HG03460 (cell line): ENCODE measurements at regions not wholly inside any gene's neighbourhood (a gene's known extent, or its start where the extent isn't known, plus 50 kb on each side); places are given as distances from the start of the nearest gene placed in this dataset.

ENCODE experiments used
- ATAC-seq: cut with Tn5 transposase; IDR thresholded peaks from one replicate; pipeline ENCODE4 v1.9.1; 2021; ENCODE audit not compliant: unreplicated experiment

DNA sequence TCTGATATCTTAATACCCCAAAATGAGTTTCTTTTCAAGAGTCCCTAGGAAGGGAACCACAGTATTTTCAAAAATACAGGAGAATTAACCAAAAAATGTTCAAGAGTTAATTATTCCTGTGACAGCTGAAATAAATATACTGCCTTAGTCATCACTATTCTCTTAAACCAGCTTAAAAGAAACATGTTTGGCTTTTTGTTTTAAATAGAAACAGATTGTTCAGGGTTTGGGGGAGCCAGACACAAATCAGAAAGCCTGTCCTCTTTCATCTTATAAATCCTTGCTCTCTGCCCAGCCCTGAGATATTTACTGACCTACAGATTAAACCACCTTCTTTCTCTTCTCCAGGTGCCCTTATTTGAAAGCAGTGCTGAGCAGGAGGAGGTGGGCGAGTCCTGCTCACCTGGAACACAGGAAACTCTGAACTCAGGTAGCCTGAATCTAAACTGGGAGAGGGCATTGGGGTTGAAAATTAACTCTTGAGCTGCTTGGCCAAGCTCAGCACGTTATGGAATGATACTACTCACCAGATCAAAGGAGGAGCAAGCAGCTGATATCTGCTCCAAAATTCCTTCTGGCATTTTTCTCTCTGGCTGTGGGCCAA, 84.1 kb upstream of the SPRED1 start:
- ATAC-seq, result no peak

DNA sequence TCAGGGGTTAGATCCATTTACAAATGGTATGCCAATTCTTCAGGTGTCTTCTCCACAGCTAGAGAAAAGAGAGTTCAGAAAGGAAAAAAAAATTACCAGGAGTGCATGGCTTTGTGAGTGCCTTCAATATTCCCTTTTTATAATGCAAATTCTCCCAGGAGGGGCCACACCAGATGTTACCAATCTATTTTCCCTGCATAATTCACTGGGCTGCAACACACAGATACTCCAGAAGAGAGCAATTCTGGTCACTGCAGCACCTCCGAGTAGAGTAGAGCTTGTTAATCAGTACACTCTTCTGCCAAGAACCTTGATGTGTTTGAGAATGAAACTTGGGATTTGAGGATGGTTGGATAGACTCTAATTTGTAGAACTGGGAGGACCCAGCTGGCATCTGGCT, 80.7 kb upstream of the SPRED1 start:
- ATAC-seq, result no peak

DNA sequence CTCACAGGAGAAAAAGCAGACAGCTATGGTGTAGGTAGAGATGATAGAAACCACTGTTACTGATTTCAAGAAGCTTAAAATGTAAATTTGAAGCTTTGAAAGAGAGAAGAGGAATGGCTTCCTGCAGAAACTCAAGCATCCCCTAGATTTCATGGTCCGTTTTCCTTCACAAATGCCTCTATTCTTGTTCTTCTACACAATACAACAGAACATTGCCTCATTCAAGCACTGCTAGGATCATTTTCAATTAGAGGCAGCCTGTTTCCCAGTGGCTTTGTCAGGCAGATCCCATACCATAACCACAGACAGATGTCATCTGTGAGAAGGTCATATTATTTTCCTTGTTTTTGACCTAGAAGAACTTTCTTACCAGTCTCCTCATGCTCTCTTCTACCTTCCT, 77.9 kb upstream of the SPRED1 start:
- ATAC-seq, result no peak

DNA sequence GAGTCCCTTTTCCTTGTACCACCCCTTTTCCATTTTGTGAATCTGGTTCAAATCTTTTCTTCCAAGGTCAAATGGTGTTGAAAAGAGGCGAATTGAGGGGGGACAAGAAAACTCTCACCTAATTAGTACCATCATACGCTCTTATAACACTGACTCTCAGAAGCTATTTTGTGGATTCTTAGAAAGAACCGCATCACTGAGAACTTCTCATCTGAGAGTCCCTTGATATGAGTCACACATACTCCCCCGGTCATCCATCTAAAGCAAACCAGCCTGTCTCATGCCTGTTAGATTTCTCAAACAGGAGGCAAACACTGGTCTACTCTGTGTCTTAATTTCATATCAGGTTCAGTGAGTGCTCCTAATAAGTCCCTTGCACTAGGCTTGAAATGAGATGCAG, 76.5 kb upstream of the SPRED1 start:
- no peak for ATAC-seq

DNA sequence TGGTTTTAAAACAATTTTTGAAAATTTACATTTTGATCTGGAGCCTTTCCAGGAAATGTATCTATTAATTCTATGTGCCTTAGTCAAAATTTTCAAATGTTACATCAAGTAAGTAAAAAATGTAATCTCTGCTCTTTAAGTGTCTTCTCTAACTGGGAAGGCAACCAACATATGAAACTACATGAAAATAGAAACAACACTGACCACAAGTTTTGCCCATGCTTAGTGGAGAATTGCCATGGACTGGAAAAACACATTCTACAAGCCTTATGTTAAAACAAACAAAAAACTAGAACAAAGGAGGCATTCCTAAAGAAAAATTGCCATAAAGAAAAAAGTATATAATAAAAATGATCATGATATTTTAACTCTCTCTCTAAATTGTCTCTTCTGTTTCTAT, 75.9 kb upstream of the SPRED1 start:
- no peak for ATAC-seq

DNA sequence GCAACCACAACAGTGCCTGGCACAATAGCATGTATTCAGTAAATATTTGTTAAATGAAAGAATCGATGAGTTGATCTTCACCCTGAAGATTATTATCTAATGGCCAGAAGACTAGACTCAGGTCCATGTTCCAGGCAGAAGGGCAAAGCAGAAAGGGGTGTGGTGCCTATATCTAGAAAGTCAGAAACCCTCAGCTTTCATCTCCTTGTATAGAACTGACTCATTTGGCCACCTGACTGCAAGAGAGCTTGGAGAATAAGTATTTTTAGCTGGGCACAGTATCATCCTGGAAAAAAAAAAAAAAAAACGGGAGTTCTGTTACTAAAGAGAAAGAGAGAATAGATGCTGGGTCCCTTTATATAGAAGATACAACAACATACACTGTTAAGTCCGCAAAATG, 69.7 kb upstream of the SPRED1 start:
- no peak for ATAC-seq

DNA sequence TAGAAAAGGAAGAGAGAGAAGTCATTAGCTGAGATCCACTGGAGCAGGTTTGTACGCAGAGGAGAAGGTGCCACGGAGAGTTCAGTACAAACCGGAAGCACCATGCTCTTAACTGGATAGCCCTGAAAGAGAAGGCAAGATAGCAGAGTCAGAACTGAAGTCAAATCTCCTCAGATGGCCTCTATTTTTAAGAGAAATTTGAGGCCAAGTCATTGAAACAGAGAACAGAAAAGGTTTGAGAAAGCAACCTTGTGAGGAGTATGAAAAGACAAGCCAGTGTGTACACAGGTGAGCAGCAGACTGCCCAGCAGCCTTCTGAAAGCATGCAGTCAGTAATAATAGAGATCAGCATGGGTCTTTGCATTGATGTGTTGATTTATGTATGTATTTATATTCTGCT, 66.1 kb upstream of the SPRED1 start:
- ATAC-seq, result no peak

DNA sequence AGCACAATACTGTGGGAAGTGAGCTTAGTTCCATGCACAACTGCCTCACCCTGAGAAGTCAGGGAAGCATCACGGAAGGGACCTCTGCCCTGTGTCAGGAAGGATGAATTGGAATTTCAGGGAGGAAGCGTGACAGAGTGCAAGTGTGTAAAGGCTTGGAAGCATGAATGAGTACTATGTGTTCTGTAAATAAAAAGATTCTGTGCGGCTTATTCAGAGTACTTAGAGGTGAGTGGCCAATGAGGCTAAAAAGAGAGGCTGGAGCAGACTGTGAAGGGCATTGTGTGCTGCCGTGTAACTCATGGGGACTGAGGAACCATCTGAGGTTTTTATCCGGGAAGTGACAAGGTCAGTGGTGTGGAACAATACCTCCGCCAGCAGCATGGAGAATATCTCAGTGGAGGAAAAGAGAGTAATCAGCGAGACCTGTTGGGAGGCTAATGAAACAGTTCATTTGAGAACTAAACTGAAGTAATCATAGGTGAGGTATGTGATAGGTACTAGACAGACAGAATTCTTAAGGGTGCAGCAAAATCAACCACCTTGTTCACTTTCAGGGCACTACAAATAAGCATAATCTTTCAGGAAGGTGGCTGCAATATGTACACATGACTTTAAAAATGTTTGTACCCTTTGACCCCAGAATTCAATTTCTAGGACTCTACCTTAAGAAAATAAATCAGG, 64.9 kb upstream of the SPRED1 start:
- ATAC-seq, result no peak

DNA sequence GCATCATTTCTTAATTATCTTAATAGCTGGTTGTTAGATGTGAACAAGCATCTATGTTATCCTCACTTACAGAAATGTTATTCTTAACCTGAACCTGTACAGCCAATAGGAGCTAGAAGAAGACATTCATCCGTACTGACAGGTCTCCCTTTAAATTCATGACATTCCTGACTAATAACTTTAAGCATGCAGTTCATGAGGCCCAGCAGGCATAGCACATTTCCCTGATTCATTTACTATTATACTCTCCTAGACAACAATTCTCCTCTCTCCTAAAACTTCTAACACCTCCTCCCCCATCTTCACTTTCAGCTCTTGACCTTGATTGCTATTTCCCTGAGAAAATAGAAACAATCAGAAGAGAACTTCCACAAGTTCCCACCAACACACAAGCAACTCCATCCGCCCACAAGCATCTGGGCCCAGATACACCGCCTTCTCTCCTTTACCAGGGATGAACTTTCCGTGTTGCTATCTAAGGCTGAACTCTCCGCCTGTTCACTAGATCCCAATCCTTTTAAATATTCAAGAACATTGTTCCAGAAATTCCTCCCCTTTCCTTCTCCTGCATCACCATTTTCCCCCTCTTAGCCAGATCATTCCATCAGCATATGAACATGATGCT, 62.9 kb upstream of the SPRED1 start:
- no peak for ATAC-seq

DNA sequence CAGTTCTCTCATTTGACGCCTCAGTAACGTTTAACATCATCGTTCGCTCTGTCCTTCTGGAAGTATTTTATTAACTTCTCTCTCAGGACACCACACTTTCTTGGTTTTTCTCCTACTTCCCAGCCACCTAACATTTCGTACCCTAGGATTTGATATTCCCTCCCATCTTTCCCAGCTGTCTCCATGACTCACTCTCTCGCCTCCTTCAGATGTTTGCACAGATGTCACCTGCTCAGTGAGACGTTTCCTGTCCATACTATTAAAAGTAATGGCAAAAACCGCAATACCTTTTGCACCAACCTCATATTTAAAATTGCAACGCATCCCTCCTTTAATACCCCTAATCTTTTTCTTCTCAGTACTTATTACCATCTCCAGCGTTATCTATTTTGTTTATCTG, 62.1 kb upstream of the SPRED1 start:
- no peak for ATAC-seq

DNA sequence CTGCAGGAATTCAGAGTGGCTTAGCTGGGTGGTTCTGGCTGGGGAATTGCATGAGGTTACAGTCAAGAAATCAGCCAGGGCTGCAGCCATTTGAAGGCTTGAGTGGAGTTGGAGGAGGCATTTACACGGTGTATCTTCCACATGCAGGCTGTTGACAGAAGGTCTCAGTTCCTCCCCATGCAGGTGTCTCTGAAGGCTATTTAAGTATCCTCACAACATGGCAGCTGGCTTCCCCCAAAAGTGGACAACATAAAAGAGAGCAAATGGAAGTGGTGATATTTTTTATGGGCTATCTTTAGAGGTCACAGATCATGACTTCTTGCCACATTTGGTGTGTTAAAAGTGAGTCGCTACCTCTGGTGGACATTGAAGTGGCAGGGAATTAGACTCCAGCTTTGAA, 60.1 kb upstream of the SPRED1 start:
- ATAC-seq, result no peak

DNA sequence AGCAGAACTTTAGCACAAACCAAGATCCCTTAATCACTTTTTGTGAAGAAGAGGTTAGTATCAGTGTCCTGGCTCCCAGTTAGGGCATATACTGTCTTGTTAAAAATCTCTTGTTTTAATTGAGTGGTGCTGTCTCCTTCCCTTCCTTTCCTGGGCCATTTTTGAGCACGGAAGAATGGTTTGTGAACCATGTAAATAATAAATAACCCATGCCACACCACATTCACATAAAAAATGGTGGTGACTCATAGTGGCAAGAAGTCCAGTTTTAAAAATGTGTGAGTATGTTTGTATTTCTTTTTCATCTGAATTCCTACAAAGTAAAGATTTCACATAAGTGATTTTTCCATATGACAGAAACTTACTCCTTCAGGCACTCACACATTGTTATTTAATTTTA, 59.1 kb upstream of the SPRED1 start:
- no peak for ATAC-seq

DNA sequence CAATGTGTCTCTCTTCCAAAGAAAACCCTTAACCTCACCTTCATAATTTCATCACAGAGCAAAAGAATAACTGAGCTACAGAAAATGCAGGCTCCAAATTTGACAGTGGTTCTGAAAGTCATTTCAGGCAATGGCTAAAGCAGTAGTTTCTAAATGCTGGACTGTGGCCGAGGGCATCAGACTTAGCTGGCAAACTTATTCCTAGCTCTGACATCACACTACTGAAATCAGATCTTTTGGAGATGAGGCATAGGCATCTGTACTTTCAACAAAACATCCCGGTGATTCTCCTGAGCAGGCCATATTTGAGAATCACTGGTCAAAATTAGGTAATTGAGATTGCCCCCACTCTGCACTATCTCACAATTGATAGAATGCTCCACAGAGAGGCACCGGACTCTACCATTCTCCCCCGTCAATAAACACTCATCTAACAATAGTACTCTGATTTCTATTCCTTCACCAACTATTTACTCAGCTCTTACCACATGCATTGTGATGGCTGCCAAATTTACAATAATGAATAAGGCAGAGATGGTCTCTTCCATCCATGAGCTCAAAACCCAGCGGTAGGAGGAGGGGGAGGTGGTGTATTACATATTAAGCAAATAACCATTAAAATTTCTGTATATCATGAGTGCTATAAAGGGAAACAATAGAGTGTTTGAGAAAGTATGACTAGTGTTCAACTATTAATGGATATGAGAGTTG, 57.3 kb upstream of the SPRED1 start:
- no peak for ATAC-seq

DNA sequence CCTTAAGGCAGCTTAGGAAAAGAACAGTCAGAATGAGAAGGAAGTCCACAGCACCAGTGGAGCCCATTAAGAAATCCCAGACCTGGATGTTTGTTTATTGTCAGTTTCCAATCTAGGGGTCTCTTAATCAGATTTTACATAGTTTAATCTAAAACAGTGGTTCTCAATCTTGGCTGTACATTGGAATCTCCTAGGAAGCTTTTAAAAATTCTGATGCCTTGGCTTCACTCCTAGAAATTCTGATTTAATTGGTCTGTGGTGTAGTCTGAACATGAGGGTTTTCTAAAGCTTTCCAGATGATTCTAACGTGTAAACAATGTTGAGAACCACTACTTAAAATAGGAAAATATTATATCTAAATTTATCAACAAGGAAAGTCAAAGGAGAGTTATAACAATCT, 56.6 kb upstream of the SPRED1 start:
- no peak for ATAC-seq

DNA sequence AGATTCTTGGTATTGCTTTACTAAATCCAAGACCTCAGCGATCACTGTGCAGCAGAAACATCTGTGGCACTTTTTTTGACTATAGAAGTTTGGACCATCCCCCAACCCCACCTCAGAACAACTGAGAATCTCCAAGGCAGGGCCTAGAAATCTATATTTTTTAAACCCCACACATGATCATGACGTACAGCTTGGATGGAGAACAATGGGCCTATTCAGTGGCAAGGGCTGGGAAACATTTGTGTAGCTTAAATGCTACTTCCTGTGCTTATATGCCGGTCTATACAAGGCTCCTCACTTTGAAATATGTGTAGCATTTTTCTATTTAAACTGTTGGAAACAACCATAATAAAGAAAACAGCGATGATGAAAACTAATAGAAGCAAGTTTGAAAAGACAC, 55.1 kb upstream of the SPRED1 start:
- ATAC-seq, result no peak

DNA sequence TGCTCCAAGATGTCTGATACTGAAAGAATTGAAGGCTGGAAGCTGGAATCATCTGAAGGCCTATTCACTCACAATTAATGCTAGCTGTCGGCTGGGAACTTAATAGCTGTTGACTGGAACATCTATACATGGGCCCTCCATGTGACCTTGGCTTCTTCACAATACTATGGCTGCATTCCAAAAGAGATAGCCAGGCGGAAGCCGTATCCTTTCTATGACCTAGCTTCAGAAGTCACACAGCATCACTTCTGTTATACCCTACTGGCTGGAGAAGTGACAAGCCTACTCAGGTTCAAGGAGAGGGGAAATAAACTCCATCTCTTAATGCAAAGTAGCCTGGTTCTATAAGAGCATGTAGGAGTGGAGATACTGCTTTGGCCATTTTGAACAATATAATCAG, 50.9 kb upstream of the SPRED1 start:
- no peak for ATAC-seq

DNA sequence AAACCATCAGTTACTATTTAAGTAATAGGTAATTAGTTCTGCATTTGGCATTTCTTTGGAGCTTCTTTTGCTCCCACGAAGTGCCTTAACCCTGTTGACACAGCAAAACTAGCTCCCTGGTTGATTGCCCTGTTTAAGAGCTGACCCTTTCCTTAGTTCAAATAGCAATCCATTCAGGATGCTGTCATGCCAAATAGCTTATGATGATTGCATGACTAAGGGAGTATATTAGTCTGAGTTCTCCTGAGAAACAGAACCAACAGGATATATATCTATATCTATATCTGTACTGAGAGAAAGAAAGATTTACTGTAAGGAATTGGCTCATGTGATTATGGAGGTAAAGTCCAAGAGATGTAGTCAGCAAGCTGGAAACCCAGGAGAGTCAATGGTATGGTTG, 50.3 kb upstream of the SPRED1 start:
- no peak for ATAC-seq
